ENCODE measurements at regions not wholly inside any gene's neighbourhood (a gene's known extent, or its start where the extent isn't known, plus 50 kb on each side); places are given as distances from the start of the nearest gene placed in this dataset.

GRCh38 chr14:28630100-28630499 is 136.5 kb upstream of the FOXG1 start:
- TF ChIP-seq EGR1 (IDR thresholded peaks at IDR 0.05) (no peak), TEAD4 (IDR thresholded peaks at IDR 0.05) (no peak), EP300 (IDR thresholded peaks at IDR 0.05; ENCODE audit: borderline replicate concordance) (no peak), MAX (IDR thresholded peaks at IDR 0.05) (no peak), ZBTB7A (IDR thresholded peaks at IDR 0.05; ENCODE audit: low read depth) (no peak), RAD21 (IDR thresholded peaks at IDR 0.05; ENCODE audit: low read depth) (no peak), USF1 (IDR thresholded peaks at IDR 0.05) (no peak)
